CD1c-positive myeloid dendritic cell (primary cell): ENCODE measurements at regions not wholly inside any gene's neighbourhood (a gene's known extent, or its start where the extent isn't known, plus 50 kb on each side); places are given as distances from the start of the nearest gene placed in this dataset.
A peak's percentile ranks its signal among the peaks of the same experiment; 100 is the strongest.

Source experiments
- DNase-seq: peaks from one replicate; pipeline ENCODE4 v3.0.0-alpha.2; 2016; ENCODE audit errors: extremely low spot score

DNA sequence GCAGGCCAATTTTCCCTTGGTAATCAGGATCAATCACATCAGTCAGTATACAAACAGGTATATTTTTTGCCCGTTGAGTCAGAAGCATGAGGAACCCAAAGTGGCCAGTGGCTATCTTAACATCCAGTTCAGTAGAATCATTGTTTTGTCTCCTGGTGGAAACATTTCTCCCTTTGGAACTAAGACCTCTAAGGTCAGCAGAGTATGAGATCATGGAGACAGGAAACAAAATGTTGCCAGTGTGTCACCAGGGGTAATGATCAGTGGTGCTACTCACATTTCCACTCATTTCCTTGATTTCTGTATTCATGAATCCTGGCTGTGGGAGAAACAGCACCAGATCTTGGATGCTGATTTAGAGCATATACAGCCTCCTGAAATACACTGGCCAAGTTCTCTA is 553.0 kb downstream of the CSNK1G3 start:
- DNase-seq: no peak

DNA sequence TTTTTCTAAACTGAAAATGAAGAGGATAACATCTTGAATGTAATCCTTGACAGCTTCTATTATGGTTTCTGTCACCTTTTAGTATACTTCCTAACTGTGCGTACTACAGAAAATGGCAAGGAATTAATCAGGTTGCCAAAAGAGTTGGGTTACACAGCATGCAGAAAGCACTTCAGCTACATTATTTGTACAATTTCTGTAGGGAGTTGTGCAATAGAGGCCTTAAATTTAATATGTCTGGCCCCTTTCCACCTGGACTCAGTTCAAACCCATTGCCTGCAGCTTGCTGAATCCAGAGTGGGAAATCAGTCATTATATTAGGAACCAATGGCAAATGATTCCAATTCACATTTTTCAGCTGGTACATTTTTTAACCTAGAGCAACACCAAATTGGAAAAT is 549.7 kb downstream of the CSNK1G3 start:
- no peak for DNase-seq

DNA sequence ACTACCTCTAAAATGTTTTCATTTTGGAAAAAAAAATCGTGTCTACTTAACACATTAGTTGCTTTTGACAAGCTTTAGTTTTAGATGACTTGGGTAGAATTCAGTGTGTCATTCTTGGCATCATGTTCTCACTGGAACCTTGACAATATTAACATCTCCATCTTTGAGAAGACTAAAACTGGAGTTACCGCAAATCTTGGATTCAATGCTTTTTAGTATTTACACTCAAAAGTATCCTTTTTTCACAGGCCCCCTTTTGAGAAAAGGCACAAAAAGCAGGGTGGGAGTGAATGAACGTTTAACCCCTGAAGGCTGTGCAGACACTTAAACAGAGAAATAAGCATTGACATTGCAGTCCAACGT is 549.1 kb downstream of the CSNK1G3 start:
- DNase-seq: no peak

DNA sequence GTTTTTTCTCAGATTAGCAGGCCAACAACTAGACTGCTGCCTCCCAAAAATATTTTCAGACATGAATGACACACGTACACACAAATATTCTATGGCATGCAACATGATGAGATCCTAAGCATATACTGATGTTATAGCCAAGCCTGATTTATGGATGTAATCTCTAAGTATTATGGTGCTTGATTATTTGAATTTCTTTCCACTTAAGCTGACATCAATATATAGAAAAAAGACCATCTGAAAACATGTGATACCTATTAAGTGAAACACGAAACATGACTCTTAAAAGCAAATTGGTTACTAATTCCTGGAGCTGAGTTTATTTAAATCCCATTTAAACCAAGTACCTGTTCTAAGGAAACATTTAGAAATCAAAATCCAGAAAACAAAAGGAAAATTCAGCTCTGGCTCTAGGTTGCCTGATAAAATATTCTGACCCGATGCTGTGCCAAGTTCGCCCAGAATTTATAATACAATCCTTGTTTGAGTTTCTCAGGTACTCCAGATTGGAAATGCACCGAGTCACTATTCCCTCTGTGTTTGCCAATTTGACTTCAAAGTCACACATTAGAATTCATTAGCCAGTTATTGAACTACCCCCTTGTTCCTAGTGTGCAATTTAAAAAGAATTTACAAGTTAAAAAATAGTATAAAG is 548.6 kb downstream of the CSNK1G3 start:
- DNase-seq: no peak

DNA sequence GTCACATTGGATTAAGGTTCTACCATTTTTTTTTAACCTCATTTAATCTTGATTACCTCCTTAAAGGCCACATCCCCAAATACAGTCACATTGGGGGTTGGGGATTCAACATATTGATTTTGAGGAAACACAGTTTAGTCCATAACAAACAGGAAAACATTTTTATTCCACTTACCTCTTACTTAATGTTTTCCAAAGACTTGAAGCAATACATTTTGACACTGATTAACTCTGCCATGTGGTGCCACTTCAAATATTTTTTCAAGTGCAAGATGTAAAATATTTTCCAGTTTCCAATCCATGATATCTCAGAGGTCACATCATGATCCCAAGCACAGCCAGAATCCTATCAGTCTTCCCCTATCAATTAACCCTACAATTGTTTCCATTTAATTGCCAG is 548.0 kb downstream of the CSNK1G3 start:
- DNase-seq: no peak

DNA sequence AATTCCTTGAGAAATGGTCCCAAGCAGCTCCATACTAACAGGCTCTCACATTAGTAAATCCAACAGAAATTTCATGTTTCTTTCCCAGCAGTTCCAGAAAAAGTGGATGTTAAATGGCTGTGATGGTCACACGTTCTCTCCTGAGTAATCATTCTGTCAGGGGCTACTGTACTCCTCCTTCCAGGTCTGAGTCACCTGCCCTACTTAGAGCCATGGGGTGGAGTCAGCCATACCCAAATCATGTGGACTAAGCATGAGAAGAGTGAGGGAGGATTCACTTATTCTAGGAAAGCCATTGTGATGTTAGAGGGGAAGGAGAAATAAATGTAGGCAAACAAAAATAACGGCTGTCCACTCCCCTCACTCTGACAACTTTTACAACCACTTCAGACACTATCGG is 547.2 kb downstream of the CSNK1G3 start:
- DNase-seq: no peak

DNA sequence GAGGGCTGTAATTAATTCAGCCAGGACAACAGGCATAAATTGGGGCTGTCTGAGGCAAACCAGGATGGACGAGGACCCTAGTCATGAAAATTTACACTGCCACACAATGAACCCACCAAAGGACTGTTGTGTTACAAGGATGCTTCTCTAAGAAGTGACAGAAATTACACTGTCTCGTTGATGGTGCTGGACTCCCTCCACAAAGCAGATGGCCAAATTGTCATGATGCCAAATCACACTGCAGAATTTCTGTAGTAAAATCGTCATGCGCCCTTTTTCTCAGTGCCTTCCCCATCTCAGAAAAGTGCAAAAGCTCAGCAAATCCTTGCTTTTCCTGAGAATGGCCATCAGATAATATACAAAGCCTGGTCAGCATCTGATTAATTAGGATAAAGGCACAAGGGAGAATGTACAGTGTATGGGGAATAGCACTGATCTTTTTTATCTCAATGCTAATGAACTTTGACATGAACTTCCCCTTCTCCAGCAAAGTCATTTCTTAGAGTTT is 545.8 kb downstream of the CSNK1G3 start:
- no peak for DNase-seq

DNA sequence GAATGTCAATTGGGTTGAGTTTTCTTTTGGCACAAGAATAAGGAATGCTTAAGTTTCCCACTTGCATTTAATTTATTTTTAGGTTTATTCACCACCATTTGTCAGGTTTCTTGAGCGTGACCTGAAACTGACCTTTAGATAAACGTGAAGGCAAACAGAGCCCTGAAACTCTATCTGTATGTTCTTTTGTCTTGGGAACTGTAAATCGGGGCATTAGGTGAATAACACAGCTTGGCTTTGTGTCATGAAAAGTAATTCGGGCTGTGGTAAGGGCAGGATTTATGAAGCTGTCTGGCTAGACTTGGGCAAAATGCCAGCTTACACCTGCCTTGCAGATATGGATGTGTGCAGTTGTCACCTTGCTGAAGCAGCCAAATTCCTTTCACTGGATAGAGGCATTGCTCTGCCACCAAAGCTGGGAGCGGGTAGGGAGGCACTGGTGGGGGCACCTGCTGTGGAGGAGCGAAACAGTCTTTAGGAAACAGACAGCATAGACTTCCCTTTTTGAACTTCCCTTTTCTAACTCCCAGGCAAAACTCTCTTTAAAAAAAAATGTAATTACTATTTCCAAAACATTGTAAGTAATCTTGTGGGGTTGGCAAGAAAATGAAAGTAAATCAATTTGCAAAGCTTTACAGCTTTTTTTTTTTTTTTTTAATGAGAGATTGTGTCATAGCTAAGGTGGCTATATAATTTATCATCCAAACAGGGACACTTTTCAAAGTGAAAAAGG is 545.2 kb downstream of the CSNK1G3 start:
- DNase-seq: peak; percentile 63

DNA sequence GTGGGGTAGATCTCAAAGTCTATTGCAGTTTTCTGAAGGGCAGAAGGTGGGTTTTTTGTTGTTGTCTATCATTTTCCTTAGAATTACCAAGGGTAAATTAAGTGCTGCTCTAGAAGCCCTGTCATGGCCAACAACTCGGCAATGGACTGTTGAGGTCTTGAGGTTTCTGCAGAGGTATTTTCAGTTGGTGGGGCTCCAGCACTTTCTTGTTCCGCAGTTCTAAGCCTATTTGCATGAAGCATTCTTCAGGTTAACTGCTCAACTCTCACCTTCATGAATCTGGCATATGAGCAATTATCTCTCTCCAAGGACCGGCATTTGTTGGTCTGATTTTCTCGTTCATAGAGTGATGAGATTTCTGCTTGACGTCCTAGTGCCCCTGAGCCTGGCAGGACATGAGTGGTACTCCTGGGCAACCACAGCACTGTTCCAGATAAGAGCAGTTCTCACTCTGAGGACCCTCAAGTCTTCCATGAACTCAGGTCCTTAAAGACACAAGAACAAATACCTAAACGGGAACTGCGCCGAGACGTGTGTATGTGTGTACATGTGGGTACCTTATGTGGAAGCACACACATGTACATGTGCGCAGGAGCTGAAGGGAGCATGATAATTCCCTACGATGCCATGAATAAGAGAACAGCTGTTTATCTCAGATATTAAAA is 544.5 kb downstream of the CSNK1G3 start:
- DNase-seq: no peak

DNA sequence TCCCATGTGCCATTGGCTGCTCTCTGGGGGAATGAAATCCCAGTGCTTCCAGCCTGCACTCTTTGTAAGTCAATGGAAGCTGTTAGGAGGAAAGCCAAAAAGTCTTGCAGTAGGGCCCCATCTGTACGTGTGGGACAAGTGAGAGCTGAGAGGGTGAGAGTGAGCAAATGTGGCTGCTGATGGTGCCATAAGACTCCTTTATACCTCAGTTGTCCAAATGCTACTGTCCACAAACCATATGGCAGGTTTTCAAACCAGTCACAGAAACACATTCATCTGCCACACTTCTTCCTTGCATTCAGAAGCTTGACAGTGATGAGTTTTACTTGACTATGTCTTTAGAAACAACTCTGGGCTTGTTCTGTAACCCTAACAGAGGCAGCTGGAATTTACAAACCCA is 543.8 kb downstream of the CSNK1G3 start:
- no peak for DNase-seq

DNA sequence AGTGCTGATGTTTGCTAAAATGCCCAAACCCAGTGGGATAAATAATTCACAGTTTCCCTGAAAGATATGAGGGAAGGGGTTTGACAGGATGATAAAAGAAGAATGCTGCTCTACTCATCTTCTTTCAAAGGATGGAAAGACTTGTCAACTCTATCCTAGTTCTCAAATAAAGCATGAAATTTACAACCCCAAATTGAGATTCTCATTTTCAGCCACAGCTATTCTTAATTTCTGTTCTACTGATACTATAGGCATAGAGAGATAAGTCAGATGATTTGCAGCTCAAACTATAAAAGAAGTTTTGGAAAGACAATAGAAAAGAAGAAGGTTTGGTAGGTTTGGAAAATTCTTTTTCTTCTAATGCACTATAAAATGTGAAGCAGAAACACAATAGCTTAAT is 542.6 kb downstream of the CSNK1G3 start:
- DNase-seq: no peak

DNA sequence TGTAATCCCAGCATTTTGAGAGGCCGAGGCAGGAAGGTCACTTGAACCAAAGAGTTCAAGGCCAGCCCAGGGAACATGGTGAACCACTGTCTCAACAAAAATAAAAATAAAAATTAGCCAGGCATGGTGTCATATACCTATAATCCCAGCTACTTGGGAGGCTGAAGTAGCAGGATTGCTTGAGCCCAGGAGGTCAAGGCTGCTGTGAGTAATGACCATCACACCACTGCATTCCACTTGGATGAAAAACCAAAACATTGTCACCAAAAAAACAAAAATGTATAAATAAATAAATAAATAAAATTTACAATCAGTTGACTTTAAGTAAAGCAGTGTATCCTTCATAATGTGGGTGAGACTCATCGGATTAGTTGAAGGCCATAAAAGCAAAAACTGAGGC is 541.4 kb downstream of the CSNK1G3 start:
- DNase-seq: no peak

DNA sequence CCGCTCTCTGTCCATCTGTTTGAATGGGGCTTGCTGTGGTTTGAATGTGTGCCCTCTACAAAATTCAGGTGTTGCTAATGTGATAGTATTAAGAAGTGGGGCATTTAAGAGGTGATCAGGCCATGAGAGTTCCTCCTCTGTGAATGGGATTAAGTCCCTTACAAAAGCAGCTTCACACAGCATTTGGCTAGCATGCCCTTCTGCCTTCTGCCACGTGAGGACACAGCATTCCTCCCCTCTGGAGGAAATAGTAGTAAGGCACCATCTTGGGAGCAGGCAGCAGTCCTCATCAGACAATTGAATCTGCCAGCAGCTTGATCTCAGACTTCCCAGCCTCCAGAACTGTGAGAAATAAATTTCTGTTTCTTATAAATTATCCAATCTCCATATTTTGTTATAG is 540.2 kb downstream of the CSNK1G3 start:
- no peak for DNase-seq

DNA sequence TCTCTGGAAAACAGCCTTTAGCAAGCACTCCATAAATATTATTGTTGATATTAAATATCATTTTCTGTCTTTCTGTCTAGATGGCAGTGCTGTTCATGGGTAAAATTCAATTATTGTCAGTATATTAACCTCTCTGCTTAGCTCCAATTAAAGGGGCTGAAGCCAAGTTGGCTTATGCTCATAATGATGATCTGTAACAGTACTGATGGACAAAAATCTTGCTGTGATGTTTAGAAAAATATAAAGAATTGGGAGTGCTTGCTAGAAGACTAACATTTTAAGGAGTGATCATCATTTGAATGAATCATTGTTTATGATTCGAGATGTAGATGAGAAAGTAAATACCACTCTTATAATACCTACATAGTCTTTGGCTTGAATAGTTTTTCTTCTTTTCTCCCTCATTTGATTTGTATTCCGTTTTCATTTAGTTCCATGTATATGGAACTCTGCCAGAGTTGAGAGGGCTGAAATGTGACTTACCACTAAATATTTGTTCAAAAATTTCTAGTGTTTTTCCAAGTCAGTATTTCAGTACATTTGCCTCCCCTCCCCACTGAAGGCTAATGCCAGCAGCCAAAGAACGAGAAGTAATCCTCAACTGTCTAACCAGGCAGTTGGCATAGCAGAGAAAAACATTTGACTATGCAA is 538.3 kb downstream of the CSNK1G3 start:
- DNase-seq: no peak

DNA sequence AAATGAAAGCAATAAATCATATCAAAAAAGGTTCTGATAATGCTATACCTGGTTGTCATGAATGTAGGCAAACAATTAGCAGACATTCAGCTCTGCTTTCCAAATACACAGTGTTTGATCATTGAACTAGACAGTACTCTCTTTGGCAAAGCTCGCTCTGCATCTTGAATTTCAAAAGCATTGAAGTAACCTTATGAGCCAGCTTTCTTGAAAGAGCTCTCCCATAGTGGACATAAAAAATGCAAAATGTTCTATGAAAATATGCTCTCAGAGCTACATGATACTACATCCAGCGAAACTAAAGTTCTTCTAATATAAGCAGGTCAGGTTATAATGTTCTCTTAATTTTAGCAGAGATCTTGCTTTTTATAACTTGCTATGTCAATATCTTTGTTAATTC is 533.4 kb downstream of the CSNK1G3 start:
- no peak for DNase-seq

DNA sequence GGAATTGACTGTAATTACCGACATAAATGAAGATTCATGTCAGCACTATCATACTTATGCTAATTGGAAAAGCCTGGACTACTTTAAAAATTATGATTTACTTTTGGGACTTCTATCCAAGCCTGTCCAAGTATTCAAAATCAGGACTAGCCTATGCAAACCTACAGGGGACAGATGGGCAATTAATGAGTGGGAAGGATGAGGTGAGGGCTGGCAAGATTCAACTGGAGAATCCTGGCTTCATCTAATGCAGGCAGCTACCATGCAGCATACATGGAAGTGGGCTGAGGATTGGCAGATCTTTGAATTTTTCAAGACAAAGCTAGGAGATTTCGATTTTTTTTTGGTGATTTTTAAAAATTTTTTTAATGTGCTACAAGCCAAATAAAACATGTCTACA is 532.6 kb downstream of the CSNK1G3 start:
- no peak for DNase-seq

DNA sequence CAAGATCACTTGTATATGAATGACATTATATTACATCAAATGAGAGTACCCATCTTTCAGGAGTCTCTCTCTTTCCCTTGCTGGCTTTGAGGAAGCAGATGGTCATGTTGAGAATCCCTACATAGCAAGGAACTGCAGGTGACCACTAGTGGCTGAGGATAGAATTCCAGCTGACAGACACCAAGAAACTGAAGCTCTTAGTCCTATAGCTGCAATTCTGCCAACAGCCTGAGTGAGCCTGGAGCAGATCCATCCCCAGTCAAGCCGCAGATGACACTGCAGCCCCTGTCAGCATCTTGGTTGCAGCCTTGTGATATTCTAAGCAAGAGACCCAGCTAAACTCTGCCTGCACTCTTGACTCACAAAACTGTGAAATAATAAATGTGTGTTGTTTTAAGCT is 531.5 kb downstream of the CSNK1G3 start:
- no peak for DNase-seq

DNA sequence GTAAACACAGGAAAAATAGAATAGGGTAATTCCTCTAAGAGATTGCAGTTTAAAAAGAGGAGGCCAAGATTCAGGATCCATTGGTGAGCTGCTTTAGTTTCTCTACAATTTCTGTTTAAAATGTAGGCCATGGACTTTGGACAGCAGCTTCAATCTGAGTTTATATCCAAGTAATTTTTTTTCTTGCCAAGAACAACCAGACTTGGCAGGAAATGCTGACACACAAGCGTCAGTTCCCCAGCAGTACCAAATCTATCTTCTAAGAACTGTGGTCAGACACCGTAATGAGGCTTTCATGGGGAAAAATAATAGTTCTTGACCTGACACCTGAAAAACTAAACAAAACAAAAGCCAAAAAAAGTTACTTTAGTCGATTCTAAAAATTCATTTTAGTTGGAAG is 528.8 kb downstream of the CSNK1G3 start:
- DNase-seq: no peak

DNA sequence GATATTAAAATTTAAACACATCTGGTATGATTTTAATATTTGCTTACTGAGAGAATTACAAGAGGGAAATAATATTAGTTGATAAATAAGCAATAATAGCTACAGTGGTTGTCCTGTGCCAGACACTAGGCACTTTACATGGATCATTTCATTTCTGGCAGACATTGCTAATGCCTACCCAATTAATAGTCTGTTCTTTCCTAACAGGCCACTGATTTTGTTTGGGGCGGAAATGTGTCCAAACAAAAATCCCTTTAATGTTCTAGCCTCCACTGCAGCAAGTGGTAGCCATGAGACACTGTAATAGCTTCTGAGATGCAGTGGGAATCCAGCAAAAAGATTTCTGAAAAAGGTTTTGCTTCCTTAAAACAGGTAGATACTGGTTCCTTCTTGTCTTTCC is 527.4 kb downstream of the CSNK1G3 start:
- DNase-seq: no peak

DNA sequence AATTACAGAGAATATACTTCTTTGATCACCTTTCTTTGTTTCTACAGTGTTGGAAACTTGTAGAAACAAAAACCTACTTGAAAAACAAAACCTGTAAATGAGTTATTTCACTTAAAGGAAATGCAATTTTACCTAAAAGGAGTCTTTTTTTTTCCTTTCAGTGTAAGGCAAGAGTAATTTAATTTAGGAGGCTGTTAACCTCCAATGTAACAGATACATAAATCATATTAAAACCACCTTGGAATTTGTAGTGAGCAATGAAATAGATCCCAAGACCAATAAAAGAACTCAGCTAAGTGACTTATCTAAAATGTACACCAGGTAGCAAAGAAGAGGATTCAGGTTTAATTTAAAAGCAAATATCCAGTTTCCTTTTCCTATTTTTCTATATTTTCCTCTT is 524.8 kb downstream of the CSNK1G3 start:
- DNase-seq: no peak

DNA sequence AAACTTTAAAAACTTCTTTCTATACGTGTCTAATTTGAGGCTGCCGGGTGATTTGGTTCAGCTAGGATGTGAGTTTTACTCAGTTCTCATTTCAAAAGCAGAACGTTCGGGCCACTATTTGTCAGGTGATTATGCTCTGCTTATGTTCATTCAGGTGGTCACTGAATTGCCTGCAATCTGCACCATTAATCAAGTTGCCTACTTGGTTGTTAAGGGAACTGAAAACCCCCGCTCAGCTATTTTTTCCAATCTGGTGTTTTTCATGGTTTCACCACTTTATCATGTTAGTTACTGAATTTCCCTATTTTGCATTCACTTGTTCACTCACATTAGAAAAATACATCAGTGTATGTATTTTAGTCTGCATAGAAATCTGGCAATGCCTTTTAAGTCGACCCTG is 523.0 kb downstream of the CSNK1G3 start:
- DNase-seq: no peak

DNA sequence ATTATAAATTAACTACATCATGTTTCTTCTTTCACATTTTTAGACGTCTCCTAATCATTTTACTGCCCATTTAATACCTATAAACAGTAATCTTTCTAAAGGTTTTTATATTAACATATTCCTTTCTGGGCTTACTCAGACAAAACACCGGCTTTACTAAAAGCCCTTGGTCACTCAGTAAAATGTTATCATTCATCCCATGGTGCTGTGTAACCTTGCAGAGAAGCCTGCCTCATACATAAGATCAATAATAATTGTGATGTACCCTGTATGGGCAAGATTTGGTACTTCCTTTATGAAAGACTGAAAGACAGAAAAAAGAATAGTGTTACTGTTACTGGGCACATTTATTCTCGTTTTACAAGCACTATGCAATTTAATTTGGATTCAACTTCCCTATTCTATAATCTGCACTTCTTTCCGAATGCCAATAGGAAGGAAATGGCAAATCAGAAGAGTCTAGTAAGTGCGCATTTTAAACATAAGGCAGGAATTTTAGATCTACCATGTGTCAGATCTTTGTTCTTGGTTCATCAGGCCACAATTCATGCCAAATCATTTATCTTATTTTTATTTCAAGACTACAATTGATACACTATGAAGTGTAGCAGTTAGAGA is 522.2 kb downstream of the CSNK1G3 start:
- no peak for DNase-seq
